HFFc6 (cell line): ENCODE measurements at regions not wholly inside any gene's neighbourhood (a gene's known extent, or its start where the extent isn't known, plus 50 kb on each side); places are given as distances from the start of the nearest gene placed in this dataset.

ENCODE experiments used
- DNase-seq: peaks from one replicate; pipeline ENCODE4 v3.0.0-alpha.2; 2018
- H3K27ac Mint-ChIP-seq: 2 replicates; pipeline ENCODE4 v1.8.0; 2020; ENCODE audit warnings: mild to moderate bottlenecking, mixed read lengths
- H3K27me3 Mint-ChIP-seq: 2 replicates; pipeline ENCODE4 v1.8.0; 2021; ENCODE audit warnings: mild to moderate bottlenecking, moderate library complexity, mixed read lengths; ENCODE audit not compliant: insufficient read depth
- H3K36me3 Mint-ChIP-seq: 2 replicates; pipeline ENCODE4 v1.8.0; 2021; ENCODE audit warnings: low read depth, mixed read lengths
- H3K4me1 Mint-ChIP-seq: 2 replicates; pipeline ENCODE4 v1.8.0; 2020; ENCODE audit warnings: low read depth, mixed read lengths
- H3K4me3 Mint-ChIP-seq: 2 replicates; pipeline ENCODE4 v1.8.0; 2020; ENCODE audit warnings: mild to moderate bottlenecking, moderate library complexity, mixed read lengths
- H3K9me3 Mint-ChIP-seq: 2 replicates; pipeline ENCODE4 v1.8.0; 2020; ENCODE audit warnings: mild to moderate bottlenecking, mixed read lengths
- CTCF ChIP-seq: fragments of 200-600 bp; sonication (generic); IDR thresholded peaks from 2 replicates; pipeline ENCODE4 v1.5.0; 2021; ENCODE audit warnings: antibody characterized with exemption, mild to moderate bottlenecking

DNA sequence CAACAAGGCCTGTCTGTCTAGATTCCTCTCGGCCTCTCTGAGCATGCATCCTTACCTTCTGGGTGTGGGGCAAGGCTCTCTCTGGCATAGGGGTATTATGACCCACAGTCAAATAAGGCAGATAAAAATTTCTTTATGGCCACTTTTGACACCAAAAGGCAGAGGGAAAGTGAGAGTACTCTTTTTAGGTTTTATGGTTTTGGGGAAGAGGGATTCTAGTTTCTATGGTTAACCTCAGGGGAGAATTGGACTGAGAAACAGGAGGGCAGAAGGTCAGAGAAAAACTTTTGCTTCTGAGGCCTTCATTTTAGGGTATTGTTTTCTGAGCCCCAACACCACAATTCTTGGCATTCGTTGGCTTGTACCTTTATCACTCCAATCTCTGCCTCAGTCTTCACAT is 70.0 kb upstream of the CCDC54 start:
- no peak overlapping the region for H3K27ac Mint-ChIP-seq
- no peaks in the 10 kb centered on the region for H3K36me3 Mint-ChIP-seq
- no peak for TF ChIP-seq CTCF
- no peak for DNase-seq
- peaks cover 12% of the 10 kb centered on the region for H3K27me3 Mint-ChIP-seq
- no peaks in the 10 kb centered on the region for H3K4me1 Mint-ChIP-seq
- no peaks in the 10 kb centered on the region for H3K9me3 Mint-ChIP-seq
- H3K4me3 Mint-ChIP-seq, result no peak overlapping the region

- no peaks in the 10 kb centered on the region for H3K9me3 Mint-ChIP-seq
- DNase-seq, result no peak
- no peaks in the 10 kb centered on the region for H3K4me1 Mint-ChIP-seq
- no peaks in the 10 kb centered on the region for H3K36me3 Mint-ChIP-seq
- H3K27ac Mint-ChIP-seq, result no peak overlapping the region
- H3K4me3 Mint-ChIP-seq, result no peak overlapping the region
- no peak for TF ChIP-seq CTCF
- peaks cover 12% of the 10 kb centered on the region for H3K27me3 Mint-ChIP-seq
These were observed 68.5 kb upstream of the CCDC54 start for GRCh38 chr3:107308716-107309115.

DNA sequence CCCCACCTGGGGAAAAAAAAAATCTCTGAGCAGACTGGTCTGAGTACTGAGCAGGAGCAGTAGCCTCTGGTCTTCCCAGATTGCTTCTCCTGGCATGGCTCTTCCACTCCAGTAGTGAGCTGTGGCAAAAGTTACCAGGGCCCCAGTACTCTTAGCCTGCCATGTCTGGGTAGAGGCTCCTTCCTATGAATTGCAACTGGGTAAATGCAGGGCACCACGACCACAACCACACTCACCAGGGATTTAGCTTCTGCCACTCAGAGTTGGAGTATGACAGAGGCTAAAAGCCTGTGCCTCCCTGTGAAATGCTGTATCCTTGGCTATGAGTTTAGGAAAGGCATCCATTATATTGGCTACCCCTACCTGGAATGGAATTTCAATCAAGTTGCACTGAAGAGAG is 67.9 kb upstream of the CCDC54 start:
- Mint-ChIP-seq H3K27ac (no peak overlapping the region), H3K36me3 (no peaks in the 10 kb centered on the region), H3K27me3 (peaks cover 12% of the 10 kb centered on the region), H3K9me3 (no peaks in the 10 kb centered on the region), H3K4me1 (no peaks in the 10 kb centered on the region), H3K4me3 (no peak overlapping the region)
- no peak for DNase-seq
- TF ChIP-seq CTCF, result no peak

- no peak for DNase-seq
- no peak for TF ChIP-seq CTCF
- H3K36me3 Mint-ChIP-seq, result no peaks in the 10 kb centered on the region
- no peaks in the 10 kb centered on the region for H3K9me3 Mint-ChIP-seq
- peaks cover 11% of the 10 kb centered on the region for H3K4me1 Mint-ChIP-seq
- H3K4me3 Mint-ChIP-seq, result no peak overlapping the region
- no peak overlapping the region for H3K27ac Mint-ChIP-seq
- H3K27me3 Mint-ChIP-seq, result peaks cover 20% of the 10 kb centered on the region
These were observed 63.5 kb upstream of the CCDC54 start for GRCh38 chr3:107313711-107314110.

- Mint-ChIP-seq H3K4me3 (peak overlapping the region; percentile 22; the same call in 1 of the 2 replicates), H3K36me3 (no peaks in the 10 kb centered on the region), H3K27ac (no peak overlapping the region)
These were observed 62.1 kb upstream of the CCDC54 start for GRCh38 chr3:107315141-107315540.

More at GRCh38 chr3:107315141-107315540, 62.1 kb upstream of the CCDC54 start:
- peaks cover 11% of the 10 kb centered on the region for H3K4me1 Mint-ChIP-seq
- DNase-seq, result no peak
- H3K9me3 Mint-ChIP-seq, result no peaks in the 10 kb centered on the region
- peaks cover 14% of the 10 kb centered on the region for H3K27me3 Mint-ChIP-seq
- TF ChIP-seq CTCF, result no peak
